ENCODE measurements at regions not wholly inside any gene's neighbourhood (a gene's known extent, or its start where the extent isn't known, plus 50 kb on each side); places are given as distances from the start of the nearest gene placed in this dataset.

GRCh38 chr2:239747274-239747673, 277.9 kb downstream of the NDUFA10 start:
- no peak overlapping the region for H3K27ac ChIP-seq (ENCODE audit: control insufficient read depth, insufficient read depth, low read length)
- dilution Hi-C loops (cut with MboI; ENCODE audit: extremely low pct_ligation_motif_present, low sequenced_read_pairs) = no loop called here
- no peaks in the 10 kb centered on the region for H3K36me3 ChIP-seq (ENCODE audit: control insufficient read depth in 2 of 2, extremely low read depth in 1 of 2, insufficient read depth in 2 of 2, low read length in 2 of 2)
- H3K9ac ChIP-seq (ENCODE audit: control insufficient read depth, extremely low read depth, insufficient read depth, low read length) = no peak overlapping the region
- no peaks in the 10 kb centered on the region for H4K20me1 ChIP-seq (ENCODE audit: control insufficient read depth, extremely low read depth, insufficient read depth, low read length)
- no peak for FAIRE-seq
- no peak overlapping the region for H2AFZ ChIP-seq (ENCODE audit: control insufficient read depth, low read length)
- DNase-seq (ENCODE audit: low read depth, low spot score) = no peak
- TF ChIP-seq CTCF (optimal IDR thresholded peaks at IDR 0.05 in 1 of 3, IDR thresholded peaks at IDR 0.05 in 1 of 3, conservative IDR thresholded peaks at IDR 0.05 in 1 of 3; ENCODE audit: extremely low read depth in 1 of 3, insufficient read depth in 2 of 3, low read length in 3 of 3) = no peak
- TF ChIP-seq EZH2 (IDR thresholded peaks at IDR 0.05; ENCODE audit: low read length) = no peak
- peaks cover 5% of the 10 kb centered on the region for H3K27me3 ChIP-seq (ENCODE audit: control insufficient read depth, extremely low read depth, insufficient read depth, low read length)
- no peaks in the 10 kb centered on the region for H3K79me2 ChIP-seq (ENCODE audit: control insufficient read depth, insufficient read depth, low read length)
- no peak overlapping the region for H3K4me2 ChIP-seq (ENCODE audit: control insufficient read depth, extremely low read depth, insufficient read depth, low read depth, low read length)
- H3K4me3 ChIP-seq (ENCODE audit: control insufficient read depth in 2 of 3, extremely low read depth in 1 of 3, insufficient read depth in 2 of 3, low read depth in 1 of 3, low read length in 3 of 3) = no peak overlapping the region
- no peaks in the 10 kb centered on the region for H3K4me1 ChIP-seq (ENCODE audit: control insufficient read depth, extremely low read depth, insufficient read depth, low read length)
- H3K9me3 ChIP-seq (ENCODE audit: control insufficient read depth, low read depth, low read length) = no peaks in the 10 kb centered on the region
- H3K9me1 ChIP-seq (ENCODE audit: control insufficient read depth, extremely low read depth, insufficient read depth, low read length) = no peaks in the 10 kb centered on the region

- no peak for DNase-seq (ENCODE audit: low read depth, low spot score)
- Histone ChIP-seq H4K20me1 (ENCODE audit: control insufficient read depth, extremely low read depth, insufficient read depth, low read length) (no peaks in the 10 kb centered on the region), H3K9me1 (ENCODE audit: control insufficient read depth, extremely low read depth, insufficient read depth, low read length) (no peaks in the 10 kb centered on the region), H3K4me2 (ENCODE audit: control insufficient read depth, extremely low read depth, insufficient read depth, low read depth, low read length) (no peak overlapping the region), H3K36me3 (ENCODE audit: control insufficient read depth in 2 of 2, extremely low read depth in 1 of 2, insufficient read depth in 2 of 2, low read length in 2 of 2) (no peaks in the 10 kb centered on the region), H3K9me3 (ENCODE audit: control insufficient read depth, low read depth, low read length) (no peaks in the 10 kb centered on the region), H3K27me3 (ENCODE audit: control insufficient read depth, extremely low read depth, insufficient read depth, low read length) (peaks cover 5% of the 10 kb centered on the region), H2AFZ (ENCODE audit: control insufficient read depth, low read length) (no peak overlapping the region), H3K79me2 (ENCODE audit: control insufficient read depth, insufficient read depth, low read length) (no peaks in the 10 kb centered on the region), H3K4me1 (ENCODE audit: control insufficient read depth, extremely low read depth, insufficient read depth, low read length) (no peaks in the 10 kb centered on the region), H3K4me3 (ENCODE audit: control insufficient read depth in 2 of 3, extremely low read depth in 1 of 3, insufficient read depth in 2 of 3, low read depth in 1 of 3, low read length in 3 of 3) (no peak overlapping the region), H3K9ac (ENCODE audit: control insufficient read depth, extremely low read depth, insufficient read depth, low read length) (no peak overlapping the region), H3K27ac (ENCODE audit: control insufficient read depth, insufficient read depth, low read length) (no peak overlapping the region)
- FAIRE-seq = no peak
- dilution Hi-C loops (cut with MboI; ENCODE audit: extremely low pct_ligation_motif_present, low sequenced_read_pairs) = no loop called here
- no peak for TF ChIP-seq CTCF (optimal IDR thresholded peaks at IDR 0.05 in 1 of 3, IDR thresholded peaks at IDR 0.05 in 1 of 3, conservative IDR thresholded peaks at IDR 0.05 in 1 of 3; ENCODE audit: extremely low read depth in 1 of 3, insufficient read depth in 2 of 3, low read length in 3 of 3)
These were observed 278.4 kb downstream of the NDUFA10 start for GRCh38 chr2:239746559-239747246.

All from keratinocyte (primary cell).